ENCODE measurements at regions not wholly inside any gene's neighbourhood (a gene's known extent, or its start where the extent isn't known, plus 50 kb on each side); places are given as distances from the start of the nearest gene placed in this dataset.
"Not testable (repeated sequence)": the region's sequence is repeated elsewhere in the genome, so short reads cannot be mapped to it uniquely, and the experiment has no call there.

DNA sequence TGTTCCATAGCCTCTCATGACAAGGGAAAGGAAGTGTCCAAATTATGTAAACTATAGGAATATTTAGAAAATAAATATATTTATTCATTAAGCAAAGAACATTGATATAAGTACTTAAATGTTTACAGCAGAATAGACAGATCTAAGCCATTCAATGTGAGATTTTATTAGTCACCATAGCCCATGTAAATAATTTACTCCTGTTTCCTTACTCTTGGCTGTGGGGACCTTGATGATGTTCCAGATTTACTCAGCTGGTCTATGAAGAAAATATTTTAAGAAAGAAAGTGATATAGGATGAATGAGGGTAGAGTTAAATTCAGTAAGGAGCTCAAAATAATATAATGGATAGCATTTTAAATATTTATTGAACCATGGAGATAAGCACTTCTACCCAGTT, 442.6 kb upstream of the KLF6 start:
- no peak for DNase-seq (ENCODE audit: low read depth)
- TF ChIP-seq, protein P1, sequence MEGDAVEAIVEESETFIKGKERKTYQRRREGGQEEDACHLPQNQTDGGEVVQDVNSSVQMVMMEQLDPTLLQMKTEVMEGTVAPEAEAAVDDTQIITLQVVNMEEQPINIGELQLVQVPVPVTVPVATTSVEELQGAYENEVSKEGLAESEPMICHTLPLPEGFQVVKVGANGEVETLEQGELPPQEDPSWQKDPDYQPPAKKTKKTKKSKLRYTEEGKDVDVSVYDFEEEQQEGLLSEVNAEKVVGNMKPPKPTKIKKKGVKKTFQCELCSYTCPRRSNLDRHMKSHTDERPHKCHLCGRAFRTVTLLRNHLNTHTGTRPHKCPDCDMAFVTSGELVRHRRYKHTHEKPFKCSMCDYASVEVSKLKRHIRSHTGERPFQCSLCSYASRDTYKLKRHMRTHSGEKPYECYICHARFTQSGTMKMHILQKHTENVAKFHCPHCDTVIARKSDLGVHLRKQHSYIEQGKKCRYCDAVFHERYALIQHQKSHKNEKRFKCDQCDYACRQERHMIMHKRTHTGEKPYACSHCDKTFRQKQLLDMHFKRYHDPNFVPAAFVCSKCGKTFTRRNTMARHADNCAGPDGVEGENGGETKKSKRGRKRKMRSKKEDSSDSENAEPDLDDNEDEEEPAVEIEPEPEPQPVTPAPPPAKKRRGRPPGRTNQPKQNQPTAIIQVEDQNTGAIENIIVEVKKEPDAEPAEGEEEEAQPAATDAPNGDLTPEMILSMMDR (IDR thresholded peaks at IDR 0.05; ENCODE audit: insufficient read depth, low read depth, low read length, missing control alignments): no peak
- no peak overlapping the region for H3K4me3 ChIP-seq (ENCODE audit: low read length)

DNA sequence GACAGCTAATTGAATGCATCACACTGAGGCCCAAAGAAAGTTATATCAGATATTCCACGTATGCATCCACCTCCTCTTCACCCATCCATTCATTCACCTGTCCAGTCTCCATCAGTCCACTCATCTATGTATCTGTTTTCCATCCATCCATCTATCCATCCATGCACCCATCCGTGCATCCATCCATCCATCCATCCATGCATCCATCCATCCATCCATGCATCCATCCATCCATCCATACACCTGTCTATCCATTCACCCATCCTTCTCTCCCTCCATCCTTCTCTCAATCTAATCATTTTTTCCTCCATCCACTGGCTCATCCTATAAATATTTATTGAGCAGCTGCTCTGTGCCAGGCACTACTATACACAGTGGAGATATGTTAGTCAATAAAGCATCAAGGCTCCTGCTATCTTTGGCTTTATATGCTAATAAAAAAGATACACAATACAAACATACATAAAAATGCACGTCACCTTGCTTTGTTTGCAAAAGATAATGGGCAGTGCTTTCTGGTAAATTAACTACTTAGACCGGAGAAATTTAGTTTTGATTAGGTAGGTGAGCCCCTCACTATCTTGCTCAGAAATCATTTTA, 442.0 kb upstream of the KLF6 start:
- no peak for DNase-seq (ENCODE audit: low read depth)
- no peak overlapping the region for H3K4me3 ChIP-seq (ENCODE audit: low read length)
- TF ChIP-seq, protein P1 (IDR thresholded peaks at IDR 0.05; ENCODE audit: insufficient read depth, low read depth, low read length, missing control alignments): no peak

DNA sequence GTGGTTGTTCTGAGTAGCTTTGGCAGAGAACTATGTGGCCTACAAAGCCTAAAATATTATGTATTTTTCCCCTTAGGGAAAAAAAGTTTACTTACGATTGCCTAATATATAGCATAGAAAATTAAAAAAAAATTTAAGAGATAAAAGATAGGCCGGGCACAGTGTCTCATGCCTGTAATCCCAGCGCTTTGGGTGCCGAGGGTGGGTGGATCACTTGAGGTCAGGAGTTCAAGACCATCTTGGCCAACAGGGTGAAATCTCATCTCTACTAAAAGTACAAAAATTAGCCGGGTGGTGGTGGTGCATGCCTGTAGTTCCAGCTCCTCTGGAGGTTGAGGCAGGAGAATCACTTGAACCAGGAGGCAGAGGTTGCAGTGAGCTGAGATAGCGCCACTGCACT, 439.2 kb upstream of the KLF6 start:
- TF ChIP-seq, protein P1 (IDR thresholded peaks at IDR 0.05; ENCODE audit: insufficient read depth, low read depth, low read length, missing control alignments): no peak
- H3K4me3 ChIP-seq (ENCODE audit: low read length): no peak overlapping the region
- no peak for DNase-seq (ENCODE audit: low read depth)

DNA sequence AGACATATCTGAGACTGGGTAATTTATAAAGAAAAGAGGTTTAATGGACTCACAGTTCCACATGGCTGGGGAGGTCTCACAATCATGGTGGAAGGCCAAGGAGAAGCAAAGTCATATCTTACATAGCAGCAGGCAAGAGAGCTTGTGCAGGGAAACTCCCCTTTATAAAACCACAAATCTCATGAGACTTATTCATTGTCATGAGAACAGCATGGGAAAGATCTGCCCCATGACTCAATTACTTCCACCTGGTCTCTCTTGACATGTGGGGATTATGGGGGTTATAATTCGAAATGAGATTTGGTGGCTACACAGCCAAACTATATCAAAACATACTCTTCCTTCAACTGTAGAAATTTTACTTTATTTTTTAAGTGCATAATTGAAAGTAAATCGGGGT, 436.3 kb upstream of the KLF6 start:
- not testable (repeated sequence) for H3K4me3 ChIP-seq (ENCODE audit: low read length); DNase-seq (ENCODE audit: low read depth)

DNA sequence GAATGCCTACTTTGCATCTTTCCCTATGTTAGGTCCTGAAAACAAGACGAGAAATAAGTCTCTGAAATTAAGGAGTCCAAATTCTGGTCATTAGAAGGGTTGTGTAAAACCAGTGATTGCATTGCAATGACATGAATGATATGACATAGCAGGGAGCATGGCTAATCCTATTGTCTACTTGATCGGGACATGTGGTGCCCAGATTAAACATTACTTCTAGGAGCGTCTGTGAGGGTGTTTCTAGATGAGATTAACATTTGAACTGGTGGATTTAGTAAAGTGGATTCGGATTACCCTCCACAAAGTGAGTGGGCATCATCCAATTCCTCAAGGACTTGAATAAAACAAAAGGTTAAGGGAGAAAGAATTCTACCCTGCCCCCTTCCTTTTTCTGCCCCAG, 434.9 kb upstream of the KLF6 start:
- TF ChIP-seq, protein P1 (IDR thresholded peaks at IDR 0.05; ENCODE audit: insufficient read depth, low read depth, low read length, missing control alignments): no peak
- no peak overlapping the region for H3K4me3 ChIP-seq (ENCODE audit: low read length)
- DNase-seq (ENCODE audit: low read depth): no peak

DNA sequence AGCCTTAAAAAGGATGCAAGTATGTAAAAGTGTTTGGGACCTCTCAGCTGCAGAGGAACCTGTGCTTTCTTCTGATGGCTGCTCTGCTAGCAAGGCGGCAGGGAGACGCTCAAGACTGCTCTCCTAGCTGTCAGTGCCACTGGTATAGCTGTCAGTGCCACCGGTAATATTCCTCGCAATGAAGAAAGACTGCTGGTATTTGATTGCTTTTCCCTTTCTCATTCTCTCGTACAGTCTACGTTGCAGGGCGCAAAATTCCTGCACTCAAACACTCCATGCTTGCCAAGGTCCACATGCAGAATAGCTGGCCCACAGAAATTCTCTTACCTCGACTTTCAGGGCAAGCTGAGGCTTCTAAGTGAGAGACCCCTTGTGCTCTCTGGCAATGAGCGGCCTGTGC, 432.6 kb upstream of the KLF6 start:
- TF ChIP-seq, protein P1 (IDR thresholded peaks at IDR 0.05; ENCODE audit: insufficient read depth, low read depth, low read length, missing control alignments): no peak
- no peak overlapping the region for H3K4me3 ChIP-seq (ENCODE audit: low read length)
- DNase-seq (ENCODE audit: low read depth): no peak

DNA sequence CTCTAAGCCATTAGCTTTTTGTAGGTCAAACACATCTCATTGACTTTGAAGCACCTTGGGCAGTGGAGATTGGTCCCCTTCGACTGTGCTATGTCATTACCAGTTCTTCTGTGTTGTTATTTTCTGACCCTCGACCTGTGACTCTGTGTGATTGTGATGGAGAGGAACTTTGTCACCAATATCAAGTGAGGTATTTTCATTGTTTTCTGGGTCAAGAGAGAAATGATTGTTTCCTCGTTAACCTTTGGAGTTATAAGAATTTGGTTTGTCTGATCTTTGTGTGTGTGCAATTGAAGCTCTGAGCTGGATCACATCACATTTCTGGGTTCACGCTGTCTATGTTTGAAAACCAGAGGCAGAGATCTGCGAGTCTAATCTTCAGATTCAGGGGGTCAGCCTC, 432.2 kb upstream of the KLF6 start:
- H3K4me3 ChIP-seq (ENCODE audit: low read length): no peak overlapping the region
- no peak for DNase-seq (ENCODE audit: low read depth)
- TF ChIP-seq, protein P1 (IDR thresholded peaks at IDR 0.05; ENCODE audit: insufficient read depth, low read depth, low read length, missing control alignments): no peak
